SU-DHL-6 (cell line): ENCODE measurements at regions not wholly inside any gene's neighbourhood (a gene's known extent, or its start where the extent isn't known, plus 50 kb on each side); places are given as distances from the start of the nearest gene placed in this dataset.
A peak's percentile ranks its signal among the peaks of the same experiment; 100 is the strongest.

Experiments used
- H2AFZ ChIP-seq: fragments of 200-600 bp; sonication (generic); 2 replicates; pipeline ENCODE4 v1.6.1; 2014; ENCODE audit warnings: low read depth, mild to moderate bottlenecking, moderate library complexity, mixed read lengths, antibody characterized with exemption, low read length; ENCODE audit not compliant: severe bottlenecking
- H3F3A ChIP-seq: fragments of 200-600 bp; shearing (Covaris generic); 2 replicates; pipeline ENCODE4 v1.6.0; 2016; ENCODE audit warnings: antibody characterized with exemption, mild to moderate bottlenecking; ENCODE audit not compliant: insufficient read depth
- H3K27ac ChIP-seq: fragments of 200-600 bp; sonication (generic); 2 replicates; pipeline ENCODE4 v1.5.1; 2016; ENCODE audit warnings: low read depth, mild to moderate bottlenecking, low read length, moderate library complexity, mixed read lengths
- H3K27me3 ChIP-seq: fragments of 200-600 bp; sonication (generic), shearing (Covaris generic); 2 replicates; pipeline ENCODE4 v1.6.0; 2014; ENCODE audit warnings: mild to moderate bottlenecking, low read length
- H3K36me3 ChIP-seq: fragments of 200-600 bp; sonication (generic); 2 replicates; pipeline ENCODE4 v1.6.1; 2014; ENCODE audit warnings: mild to moderate bottlenecking, low read length, mixed read lengths
- H3K4me2 ChIP-seq: fragments of 300-600, 200-600 bp; shearing (Covaris generic), sonication (generic); 2 replicates; pipeline ENCODE4 v1.6.0; 2014; ENCODE audit warnings: low read length, low read depth, mild to moderate bottlenecking; ENCODE audit not compliant: poor library complexity, severe bottlenecking
- H3K4me3 ChIP-seq: fragments of 200-600 bp; sonication (generic); 2 replicates; pipeline ENCODE4 v1.5.1; 2014; ENCODE audit warnings: antibody characterized with exemption, low read length, mild to moderate bottlenecking, mixed read lengths; ENCODE audit not compliant: insufficient read depth, poor library complexity, severe bottlenecking
- H3K79me2 ChIP-seq: fragments of 200-600 bp; sonication (generic); 2 replicates; pipeline ENCODE4 v1.6.1; 2014; ENCODE audit warnings: mild to moderate bottlenecking, low read length, moderate library complexity; ENCODE audit not compliant: insufficient read depth
- H3K9ac ChIP-seq: fragments of 200-600 bp; sonication (generic); 2 replicates; pipeline ENCODE4 v1.7.0; 2014; ENCODE audit warnings: mild to moderate bottlenecking, low read length
- H3K9me2 ChIP-seq: fragments of 200-600 bp; sonication (generic); replicated peaks from 2 replicates; pipeline ENCODE4 v1.6.1; 2014; ENCODE audit warnings: low read length; ENCODE audit not compliant: insufficient read depth
- H3K9me3 ChIP-seq: fragments of 200-600 bp; sonication (generic); 2 replicates; pipeline ENCODE4 v1.6.1; 2014; ENCODE audit warnings: low read length, mixed read lengths; ENCODE audit not compliant: insufficient read depth
- H4K20me1 ChIP-seq: fragments of 200-600 bp; sonication (generic); 2 replicates; pipeline ENCODE4 v1.6.1; 2014; ENCODE audit warnings: low read depth, mild to moderate bottlenecking, antibody characterized with exemption, low read length, moderate library complexity, mixed read lengths
- EZH2phosphoT487 ChIP-seq: fragments of 200-600 bp; sonication (generic), shearing (Covaris generic); conservative IDR thresholded peaks from 2 replicates; pipeline ENCODE4 v1.6.1; 2018; ENCODE audit warnings: mild to moderate bottlenecking, antibody characterized with exemption, low read length, moderate library complexity, mixed read lengths
- TF ChIP-seq, protein P1 (sequence below): fragments of 200-600 bp; sonication (generic); IDR thresholded peaks from one replicate; pipeline ENCODE4 v1.5.1; 2017; ENCODE audit warnings: antibody characterized with exemption, mild to moderate bottlenecking, low read length, moderate library complexity; ENCODE audit not compliant: insufficient read depth, poor library complexity, severe bottlenecking

DNA sequence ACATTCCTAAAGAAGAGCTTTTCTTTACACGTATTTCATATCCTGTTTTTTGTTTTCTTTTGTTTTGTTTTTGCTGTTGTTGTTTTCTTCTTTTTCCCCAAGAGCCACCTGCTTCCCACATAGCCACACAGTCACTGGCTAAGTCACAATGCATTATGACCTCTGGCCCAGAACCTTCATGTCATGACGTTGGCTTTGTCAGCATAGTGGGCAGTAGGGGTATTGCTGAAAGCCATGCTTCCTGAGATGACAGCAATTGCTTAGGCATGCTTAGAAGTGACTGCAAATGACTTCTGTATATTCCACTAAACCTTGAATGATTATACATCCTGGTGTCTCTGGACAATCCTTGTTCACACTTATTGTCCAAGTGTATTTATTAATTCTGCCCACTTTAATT, 375.8 kb downstream of the TAF11L14 start:
- H3K79me2 ChIP-seq, result no peaks in the 10 kb centered on the region
- H3K36me3 ChIP-seq, result no peaks in the 10 kb centered on the region
- no peaks in the 10 kb centered on the region for H4K20me1 ChIP-seq
- no peaks in the 10 kb centered on the region for H3K27me3 ChIP-seq
- H3K9me3 ChIP-seq, result no peaks in the 10 kb centered on the region
- peak overlapping the region; percentile 5 for H2AFZ ChIP-seq
- no peak overlapping the region for H3K9ac ChIP-seq
- H3K4me2 ChIP-seq, result no peak overlapping the region
- no peak overlapping the region for H3K27ac ChIP-seq
- TF ChIP-seq EZH2phosphoT487, result no peak
- TF ChIP-seq, protein P1, sequence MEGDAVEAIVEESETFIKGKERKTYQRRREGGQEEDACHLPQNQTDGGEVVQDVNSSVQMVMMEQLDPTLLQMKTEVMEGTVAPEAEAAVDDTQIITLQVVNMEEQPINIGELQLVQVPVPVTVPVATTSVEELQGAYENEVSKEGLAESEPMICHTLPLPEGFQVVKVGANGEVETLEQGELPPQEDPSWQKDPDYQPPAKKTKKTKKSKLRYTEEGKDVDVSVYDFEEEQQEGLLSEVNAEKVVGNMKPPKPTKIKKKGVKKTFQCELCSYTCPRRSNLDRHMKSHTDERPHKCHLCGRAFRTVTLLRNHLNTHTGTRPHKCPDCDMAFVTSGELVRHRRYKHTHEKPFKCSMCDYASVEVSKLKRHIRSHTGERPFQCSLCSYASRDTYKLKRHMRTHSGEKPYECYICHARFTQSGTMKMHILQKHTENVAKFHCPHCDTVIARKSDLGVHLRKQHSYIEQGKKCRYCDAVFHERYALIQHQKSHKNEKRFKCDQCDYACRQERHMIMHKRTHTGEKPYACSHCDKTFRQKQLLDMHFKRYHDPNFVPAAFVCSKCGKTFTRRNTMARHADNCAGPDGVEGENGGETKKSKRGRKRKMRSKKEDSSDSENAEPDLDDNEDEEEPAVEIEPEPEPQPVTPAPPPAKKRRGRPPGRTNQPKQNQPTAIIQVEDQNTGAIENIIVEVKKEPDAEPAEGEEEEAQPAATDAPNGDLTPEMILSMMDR, result no peak
- no peak overlapping the region for H3K4me3 ChIP-seq
- no peaks in the 10 kb centered on the region for H3K9me2 ChIP-seq
- no peaks in the 10 kb centered on the region for H3F3A ChIP-seq

DNA sequence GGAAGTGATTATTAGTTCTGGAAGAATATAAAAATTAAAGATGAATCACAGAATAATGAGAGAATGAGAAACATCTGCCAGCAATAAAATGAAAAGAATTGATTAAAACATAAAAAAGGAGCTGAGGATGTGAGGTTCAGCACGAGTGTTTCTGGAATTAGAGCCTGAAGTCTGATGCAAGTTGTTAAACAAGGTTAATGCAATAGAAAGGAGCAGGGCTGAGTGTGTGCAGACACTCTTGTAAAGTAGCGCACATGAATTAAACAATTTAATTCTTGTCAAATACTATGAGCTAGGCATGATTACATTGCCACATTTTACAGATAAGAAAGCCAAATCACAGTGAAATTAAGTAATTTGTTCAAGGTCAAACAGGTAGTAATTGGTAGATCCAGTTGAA, 384.2 kb downstream of the TAF11L14 start:
- Histone ChIP-seq H3K27me3 (no peaks in the 10 kb centered on the region), H3F3A (no peaks in the 10 kb centered on the region), H3K9me2 (no peaks in the 10 kb centered on the region), H4K20me1 (no peaks in the 10 kb centered on the region), H2AFZ (no peak overlapping the region), H3K4me3 (no peak overlapping the region), H3K9me3 (no peaks in the 10 kb centered on the region), H3K79me2 (no peaks in the 10 kb centered on the region), H3K9ac (no peak overlapping the region), H3K27ac (no peak overlapping the region), H3K36me3 (no peaks in the 10 kb centered on the region), H3K4me2 (no peak overlapping the region)
- TF ChIP-seq, protein P1, result no peak
- TF ChIP-seq EZH2phosphoT487, result no peak

DNA sequence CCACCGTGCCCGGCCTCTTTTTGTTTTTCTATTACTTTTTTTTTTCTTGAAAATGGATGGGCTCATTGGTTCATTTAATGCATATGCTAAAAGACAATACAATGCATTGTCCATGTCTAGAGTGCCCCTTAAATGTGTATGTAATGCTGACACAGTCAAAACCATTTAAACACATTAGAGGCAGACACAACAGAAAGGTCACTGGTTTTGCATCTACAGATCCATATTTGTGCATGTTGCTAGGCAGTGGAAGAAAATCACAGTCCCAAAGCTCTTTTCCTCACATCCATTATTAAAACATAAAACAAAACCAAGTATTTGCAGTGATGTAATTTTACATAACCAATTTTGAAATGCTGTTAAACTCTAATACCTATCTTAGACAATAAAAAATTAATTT, 389.0 kb downstream of the TAF11L14 start:
- Histone ChIP-seq H3K27ac (no peak overlapping the region), H3K9me3 (no peaks in the 10 kb centered on the region), H3K36me3 (no peaks in the 10 kb centered on the region)

More for the DNA sequence above, 389.0 kb downstream of the TAF11L14 start:
- H3K79me2 ChIP-seq, result no peaks in the 10 kb centered on the region
- no peaks in the 10 kb centered on the region for H3K27me3 ChIP-seq
- no peak overlapping the region for H3K4me2 ChIP-seq
- no peaks in the 10 kb centered on the region for H3F3A ChIP-seq
- H3K9me2 ChIP-seq, result no peaks in the 10 kb centered on the region
- TF ChIP-seq EZH2phosphoT487, result no peak
- TF ChIP-seq, protein P1, result no peak
- H3K4me3 ChIP-seq, result no peak overlapping the region
- H4K20me1 ChIP-seq, result no peaks in the 10 kb centered on the region
- no peak overlapping the region for H2AFZ ChIP-seq
- no peak overlapping the region for H3K9ac ChIP-seq
